Body of pancreas (tissue), 4 donors: ENCODE measurements at regions not wholly inside any gene's neighbourhood (a gene's known extent, or its start where the extent isn't known, plus 50 kb on each side); places are given as distances from the start of the nearest gene placed in this dataset.

Source experiments
- ATAC-seq: fragments of 150-250 bp; one replicate; pipeline ENCODE4 v1.9.1; 2016
- DNase-seq, 4 donors: peaks; one replicate each; pipeline ENCODE4 v3.0.0-alpha.2; 2019
- H3K27ac ChIP-seq, 4 donors: fragments of 200-600 bp; sonication (generic); 1 replicate in 3 of 4; 2 replicates in 1 of 4; pipeline versions ENCODE4 v1.5.1 to v1.6.1; 2016 to 2019; ENCODE audit warnings: mild to moderate bottlenecking in 1 of 4, mixed read lengths in 1 of 4, moderate library complexity in 1 of 4
- H3K27me3 ChIP-seq, 2 donors: fragments of 200-600 bp; sonication (generic); one replicate each; pipeline ENCODE4 v1.6.0; 2016; ENCODE audit warnings: mild to moderate bottlenecking in 1 of 2
- H3K36me3 ChIP-seq, 2 donors: fragments of 200-600 bp; sonication (generic); replicated peaks in 1 of 2; 2 replicates each; pipeline ENCODE4 v1.5.1; 2016; ENCODE audit warnings: low read depth in 2 of 2; ENCODE audit not compliant: insufficient read depth in 1 of 2
- H3K4me1 ChIP-seq: fragments of 200-600 bp; sonication (generic); one replicate; pipeline ENCODE4 v1.6.0; 2016
- H3K4me3 ChIP-seq, 2 donors: fragments of 200-600 bp; sonication (generic); 1 replicate in 1 of 2; 2 replicates in 1 of 2; pipeline ENCODE4 v1.5.1; 2016 to 2019
- H3K9me3 ChIP-seq, 3 donors: fragments of 200-600 bp; sonication (generic); 1 replicate in 2 of 3; 2 replicates in 1 of 3; pipeline ENCODE4 v1.5.1; 2016
- POLR2A ChIP-seq, 3 donors: fragments of 450-650 bp; IDR thresholded peaks; one replicate each; pipeline ENCODE4 v1.6.1; 2016; ENCODE audit warnings: antibody characterized with exemption in 3 of 3, mild to moderate bottlenecking in 2 of 3
- WGBS, 2 donors: methylation state at CpG; one replicate each; pipeline ENCODE4 v1.1.5; 2017; 5-methylcytosine and 5-hydroxymethylcytosine counted together
- intact Hi-C: fragments of 100-400 bp; cut with DNase I; formaldehyde crosslinking; loops from one replicate; pipeline ENCODE4 v1.15.1; 2023
- TF ChIP-seq, protein P1 (sequence below), 7 experiments: fragments of 450-650 bp in 4 of 7; fragments of 200-600 bp in 3 of 7; sonication (generic) in 3 of 7; IDR thresholded peaks; one replicate each; pipeline ENCODE4 v1.5.1; 2016 to 2019; ENCODE audit warnings: antibody characterized with exemption in 7 of 7

DNA sequence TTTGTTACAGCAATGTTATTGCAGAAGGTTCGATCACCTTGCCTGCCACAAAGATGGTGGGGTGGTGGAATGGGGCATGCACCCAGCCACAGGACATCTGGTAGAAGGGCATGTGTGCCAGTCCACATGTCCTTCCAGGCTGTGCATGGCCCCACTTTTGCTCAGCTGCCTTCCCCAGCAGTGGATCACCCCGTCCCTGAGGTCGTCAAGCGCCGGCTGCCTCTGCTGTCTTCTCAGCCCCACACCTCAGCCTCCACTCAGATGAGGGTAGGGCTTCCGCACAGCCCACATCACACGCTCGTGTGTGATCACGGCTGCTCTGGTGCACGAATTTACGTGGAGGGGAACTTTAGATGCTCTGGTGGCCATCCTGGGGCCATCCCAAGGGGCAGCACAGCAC is 109.5 kb upstream of the PMEPA1 start:
- WGBS, 2 donors: 62 to 75% methylated on average over 11 of the region's 11 CpGs
- DNase-seq: no peak
- no peak for ATAC-seq
- intact Hi-C loops: no loop called here
- Histone ChIP-seq H3K36me3 (no peaks in the 10 kb centered on the region), H3K27me3 (no peaks in the 10 kb centered on the region), H3K27ac (no peak overlapping the region), H3K4me1 (no peaks in the 10 kb centered on the region), H3K4me3 (no peak overlapping the region), H3K9me3 (no peaks in the 10 kb centered on the region)
- TF ChIP-seq, protein P1, sequence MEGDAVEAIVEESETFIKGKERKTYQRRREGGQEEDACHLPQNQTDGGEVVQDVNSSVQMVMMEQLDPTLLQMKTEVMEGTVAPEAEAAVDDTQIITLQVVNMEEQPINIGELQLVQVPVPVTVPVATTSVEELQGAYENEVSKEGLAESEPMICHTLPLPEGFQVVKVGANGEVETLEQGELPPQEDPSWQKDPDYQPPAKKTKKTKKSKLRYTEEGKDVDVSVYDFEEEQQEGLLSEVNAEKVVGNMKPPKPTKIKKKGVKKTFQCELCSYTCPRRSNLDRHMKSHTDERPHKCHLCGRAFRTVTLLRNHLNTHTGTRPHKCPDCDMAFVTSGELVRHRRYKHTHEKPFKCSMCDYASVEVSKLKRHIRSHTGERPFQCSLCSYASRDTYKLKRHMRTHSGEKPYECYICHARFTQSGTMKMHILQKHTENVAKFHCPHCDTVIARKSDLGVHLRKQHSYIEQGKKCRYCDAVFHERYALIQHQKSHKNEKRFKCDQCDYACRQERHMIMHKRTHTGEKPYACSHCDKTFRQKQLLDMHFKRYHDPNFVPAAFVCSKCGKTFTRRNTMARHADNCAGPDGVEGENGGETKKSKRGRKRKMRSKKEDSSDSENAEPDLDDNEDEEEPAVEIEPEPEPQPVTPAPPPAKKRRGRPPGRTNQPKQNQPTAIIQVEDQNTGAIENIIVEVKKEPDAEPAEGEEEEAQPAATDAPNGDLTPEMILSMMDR (IDR thresholded peaks at IDR 0.05): no peak
- TF ChIP-seq POLR2A (IDR thresholded peaks at IDR 0.05): no peak

DNA sequence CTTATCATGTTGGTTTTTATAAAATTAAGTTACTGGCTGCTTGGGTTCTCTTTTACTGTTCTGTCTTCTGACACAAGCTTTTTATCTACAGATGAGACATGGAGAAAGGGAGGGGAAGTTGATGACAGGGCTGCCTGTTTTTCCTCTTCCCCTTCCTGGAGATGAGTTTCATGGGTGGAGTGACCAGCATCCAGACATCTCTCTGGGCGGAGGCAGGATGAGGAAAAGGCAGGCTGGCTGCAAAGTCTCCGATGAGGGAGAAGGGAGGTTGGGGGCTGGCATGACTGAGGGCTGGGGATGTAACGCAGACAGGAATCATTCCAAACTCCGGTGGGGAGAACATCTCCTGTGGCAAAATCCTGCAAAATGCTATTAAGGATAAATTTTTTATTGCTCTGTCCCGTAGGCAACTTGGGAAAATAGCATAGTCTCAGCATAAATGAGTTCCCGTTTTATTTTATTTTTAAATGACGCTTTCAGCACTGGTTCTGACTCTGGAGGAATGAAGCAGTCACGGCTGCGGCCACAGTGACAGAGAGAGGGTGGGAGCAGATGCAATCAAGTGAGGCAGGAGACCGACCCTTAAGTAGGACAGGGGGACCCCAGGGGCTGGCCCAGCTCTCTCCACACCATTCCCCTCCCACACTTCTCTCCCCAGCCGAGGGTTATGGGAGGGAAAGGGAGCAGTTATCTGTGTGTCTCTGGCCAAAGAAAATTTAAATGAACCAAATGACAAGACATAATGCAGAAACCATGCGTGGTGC is 108.8 kb upstream of the PMEPA1 start:
- intact Hi-C loops: no loop called here
- DNase-seq: no peak
- WGBS, 2 donors: 53 to 60% methylated on average over 12 of the region's 12 CpGs
- no peaks in the 10 kb centered on the region for H3K36me3 ChIP-seq
- no peaks in the 10 kb centered on the region for H3K27me3 ChIP-seq
- no peak overlapping the region for H3K27ac ChIP-seq
- TF ChIP-seq, protein P1 (IDR thresholded peaks at IDR 0.05): no peak
- TF ChIP-seq POLR2A (IDR thresholded peaks at IDR 0.05): no peak
- H3K9me3 ChIP-seq: no peaks in the 10 kb centered on the region
- no peak for ATAC-seq
- H3K4me1 ChIP-seq: no peaks in the 10 kb centered on the region
- H3K4me3 ChIP-seq: no peak overlapping the region

DNA sequence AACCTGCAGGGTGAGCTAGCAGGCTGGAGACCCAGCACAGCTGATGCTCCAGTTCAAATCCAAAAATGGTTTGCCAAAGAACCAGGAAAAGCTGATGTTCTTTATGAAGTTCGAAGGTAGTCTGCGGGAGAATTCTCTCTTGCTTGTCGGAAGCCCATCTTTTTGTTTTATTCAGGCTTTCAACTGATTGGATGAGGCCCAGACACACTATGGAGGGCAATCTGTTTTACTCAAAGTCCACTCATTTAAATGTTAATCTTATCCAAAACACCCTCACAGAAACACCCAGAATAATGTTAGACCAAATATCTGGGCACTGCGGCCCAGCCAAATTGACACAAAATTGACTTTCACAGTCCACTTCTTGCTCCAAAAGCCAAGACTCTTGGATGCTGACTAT is 105.6 kb upstream of the PMEPA1 start:
- no peak for ATAC-seq
- no peaks in the 10 kb centered on the region for H3K9me3 ChIP-seq
- no peak for DNase-seq
- no peaks in the 10 kb centered on the region for H3K27me3 ChIP-seq
- H3K4me3 ChIP-seq: no peak overlapping the region
- TF ChIP-seq POLR2A (IDR thresholded peaks at IDR 0.05): no peak
- TF ChIP-seq, protein P1 (IDR thresholded peaks at IDR 0.05): no peak
- intact Hi-C loops: no loop called here
- 93 to 98% methylated on average over 4 of the region's 4 CpGs for WGBS, 2 donors
- no peak overlapping the region for H3K27ac ChIP-seq
- H3K36me3 ChIP-seq: no peaks in the 10 kb centered on the region
- H3K4me1 ChIP-seq: no peaks in the 10 kb centered on the region

DNA sequence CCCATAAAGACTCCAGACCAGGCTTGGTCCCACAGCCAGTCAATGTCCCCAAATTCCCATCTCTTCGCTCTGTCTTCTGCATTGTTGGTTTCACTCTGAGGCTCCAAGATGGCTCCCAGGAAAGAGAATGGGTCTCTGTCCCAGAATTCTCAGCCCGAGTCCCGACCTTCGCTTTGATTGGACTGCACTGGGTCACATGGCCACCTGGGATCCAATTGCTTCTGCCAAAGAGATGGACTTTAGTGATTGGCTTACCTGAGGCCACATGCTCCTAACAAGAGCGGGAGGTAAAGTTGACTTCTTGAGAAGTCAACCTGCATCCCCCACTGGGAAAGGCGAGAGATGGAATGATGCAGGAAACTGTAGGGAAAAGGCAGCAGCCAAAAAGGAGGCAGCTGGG is 104.7 kb upstream of the PMEPA1 start:
- no peak overlapping the region for H3K27ac ChIP-seq
- TF ChIP-seq, protein P1 (IDR thresholded peaks at IDR 0.05): no peak
- TF ChIP-seq POLR2A (IDR thresholded peaks at IDR 0.05): no peak
- no peak overlapping the region for H3K4me3 ChIP-seq
- no peaks in the 10 kb centered on the region for H3K9me3 ChIP-seq
- intact Hi-C loops: no loop called here
- ATAC-seq (no peak), DNase-seq (no peak)
- H3K27me3 ChIP-seq: no peaks in the 10 kb centered on the region
- WGBS, 2 donors: 89 to 90% methylated on average over 6 of the region's 6 CpGs
- no peaks in the 10 kb centered on the region for H3K36me3 ChIP-seq
- H3K4me1 ChIP-seq: no peaks in the 10 kb centered on the region
